ENCODE measurements at regions not wholly inside any gene's neighbourhood (a gene's known extent, or its start where the extent isn't known, plus 50 kb on each side); places are given as distances from the start of the nearest gene placed in this dataset.

DNA sequence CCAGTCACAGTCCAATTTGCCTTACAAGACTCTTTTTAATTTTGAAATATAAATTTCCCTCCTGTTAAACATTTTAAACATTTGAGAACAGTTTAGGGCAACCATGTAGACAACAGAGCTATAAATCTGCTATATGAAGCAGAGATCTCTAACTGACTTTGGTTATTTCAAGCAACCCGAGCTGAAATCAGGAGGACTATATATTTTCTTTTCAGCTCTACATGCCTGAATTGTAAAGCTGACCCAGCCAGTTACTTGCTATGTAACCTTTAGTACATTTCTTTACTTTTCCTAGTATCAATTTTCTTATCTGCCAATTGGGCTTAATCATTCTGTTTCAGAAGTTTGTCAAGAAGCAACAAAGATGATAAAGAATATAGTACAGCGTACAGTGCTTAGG, 457.4 kb upstream of the NECTIN3 start:
- TF ChIP-seq, protein P1, sequence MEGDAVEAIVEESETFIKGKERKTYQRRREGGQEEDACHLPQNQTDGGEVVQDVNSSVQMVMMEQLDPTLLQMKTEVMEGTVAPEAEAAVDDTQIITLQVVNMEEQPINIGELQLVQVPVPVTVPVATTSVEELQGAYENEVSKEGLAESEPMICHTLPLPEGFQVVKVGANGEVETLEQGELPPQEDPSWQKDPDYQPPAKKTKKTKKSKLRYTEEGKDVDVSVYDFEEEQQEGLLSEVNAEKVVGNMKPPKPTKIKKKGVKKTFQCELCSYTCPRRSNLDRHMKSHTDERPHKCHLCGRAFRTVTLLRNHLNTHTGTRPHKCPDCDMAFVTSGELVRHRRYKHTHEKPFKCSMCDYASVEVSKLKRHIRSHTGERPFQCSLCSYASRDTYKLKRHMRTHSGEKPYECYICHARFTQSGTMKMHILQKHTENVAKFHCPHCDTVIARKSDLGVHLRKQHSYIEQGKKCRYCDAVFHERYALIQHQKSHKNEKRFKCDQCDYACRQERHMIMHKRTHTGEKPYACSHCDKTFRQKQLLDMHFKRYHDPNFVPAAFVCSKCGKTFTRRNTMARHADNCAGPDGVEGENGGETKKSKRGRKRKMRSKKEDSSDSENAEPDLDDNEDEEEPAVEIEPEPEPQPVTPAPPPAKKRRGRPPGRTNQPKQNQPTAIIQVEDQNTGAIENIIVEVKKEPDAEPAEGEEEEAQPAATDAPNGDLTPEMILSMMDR (conservative IDR thresholded peaks at IDR 0.05; ENCODE audit: low read length) = no peak
- no peak for TF ChIP-seq EZH2phosphoT487 (IDR thresholded peaks at IDR 0.05; ENCODE audit: borderline replicate concordance, low read depth, low read length)
